Ovary (tissue), 7 donors: ENCODE measurements at regions not wholly inside any gene's neighbourhood (a gene's known extent, or its start where the extent isn't known, plus 50 kb on each side); places are given as distances from the start of the nearest gene placed in this dataset.
"Not testable (repeated sequence)": the region's sequence is repeated elsewhere in the genome, so short reads cannot be mapped to it uniquely, and the experiment has no call there.

ENCODE experiments used
- DNase-seq, 5 donors: peaks; one replicate each; pipeline ENCODE4 v3.0.0-alpha.2; 2019 to 2020
- H3K27ac ChIP-seq, 2 donors: fragments of 200-600 bp; one replicate each; pipeline versions ENCODE4 v1.5.1 to v1.8.0; 2019 to 2022
- H3K27me3 ChIP-seq: fragments of 200-600 bp; one replicate; pipeline ENCODE4 v1.8.0; 2022
- H3K36me3 ChIP-seq: fragments of 200-600 bp; sonication (generic); one replicate; pipeline ENCODE4 v1.5.1; 2019
- H3K4me1 ChIP-seq: one replicate; pipeline ENCODE4 v1.8.1; 2013; ENCODE audit warnings: mild to moderate bottlenecking, moderate library complexity; ENCODE audit not compliant: insufficient read depth
- H3K4me3 ChIP-seq: fragments of 200-600 bp; sonication (generic); one replicate; pipeline ENCODE4 v1.5.1; 2017
- H3K9me3 ChIP-seq, 2 donors: fragments of 200-600 bp in 1 of 2; sonication (generic) in 1 of 2; one replicate each; pipeline versions ENCODE4 v1.5.1 to v1.8.1; 2013 to 2019; ENCODE audit warnings: mild to moderate bottlenecking in 1 of 2, moderate library complexity in 1 of 2
- EP300 ChIP-seq: sonication (generic); formaldehyde crosslinking; IDR thresholded peaks from one replicate; pipeline ENCODE4 v1.6.1; 2017; ENCODE audit warnings: antibody characterized with exemption
- POLR2A ChIP-seq: fragments of 450-650 bp; IDR thresholded peaks from one replicate; pipeline ENCODE4 v1.6.1; 2017; ENCODE audit warnings: antibody characterized with exemption, mild to moderate bottlenecking, moderate library complexity
- WGBS, 3 donors: extraction: QIAGEN DNeasy Blood & Tissue Kit in 1 of 3; methylation state at CpG; one replicate each; pipeline versions ENCODE4 v1.1.5 to v1.1.7; 2013 to 2017; 5-methylcytosine and 5-hydroxymethylcytosine counted together
- intact Hi-C, 4 donors: fragments of 100-400 bp; cut with DNase I; formaldehyde crosslinking; loops; one replicate each; pipeline versions ENCODE4 v1.11.0 to v1.15.1; 2022 to 2023
- TF ChIP-seq, protein P1 (sequence below), 3 donors: fragments of 450-650 bp in 2 of 3; fragments of 200-600 bp in 1 of 3; IDR thresholded peaks; one replicate each; pipeline versions ENCODE4 v1.5.1 to v1.8.0; 2016 to 2022; ENCODE audit warnings: antibody characterized with exemption in 3 of 3, mild to moderate bottlenecking in 1 of 3
- donor health status: DM: no; HTN: no; CAD: no; lungs with moderate emphysema.
- donor health status: DM: no; HTN: no; CAD: no.
- donor health status: Bipolar disorder and iron deficiency.
- donor health status: DM: no; HTN: no; CAD: no.
- donor health status: DM: yes; HTN: yes; CAD: no.

DNA sequence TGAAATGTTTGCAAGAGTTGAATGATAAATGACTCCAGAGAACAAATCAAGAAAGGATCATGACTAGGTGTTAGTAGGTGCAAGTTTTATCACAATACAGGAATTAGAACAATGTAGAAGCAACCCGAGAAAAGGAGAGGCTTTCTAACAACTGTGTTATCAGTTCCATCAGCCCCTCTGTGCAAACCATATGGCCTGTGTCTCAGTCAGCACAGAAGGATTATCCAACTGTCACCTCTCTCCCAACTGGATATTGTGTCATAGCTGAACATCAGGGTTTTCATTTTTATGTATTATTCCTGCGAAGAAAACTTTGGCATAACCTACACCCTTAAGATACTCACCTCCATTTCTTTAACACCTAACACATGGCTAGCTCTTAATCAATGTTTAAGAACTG is 321.6 kb upstream of the RND3 start:
- Histone ChIP-seq H3K27ac (no peak overlapping the region), H3K4me1 (peaks cover 3% of the 10 kb centered on the region), H3K36me3 (no peaks in the 10 kb centered on the region), H3K4me3 (no peak overlapping the region), H3K27me3 (no peaks in the 10 kb centered on the region), H3K9me3 (no peaks in the 10 kb centered on the region)
- TF ChIP-seq EP300 (no peak), POLR2A (no peak)
- TF ChIP-seq, protein P1, sequence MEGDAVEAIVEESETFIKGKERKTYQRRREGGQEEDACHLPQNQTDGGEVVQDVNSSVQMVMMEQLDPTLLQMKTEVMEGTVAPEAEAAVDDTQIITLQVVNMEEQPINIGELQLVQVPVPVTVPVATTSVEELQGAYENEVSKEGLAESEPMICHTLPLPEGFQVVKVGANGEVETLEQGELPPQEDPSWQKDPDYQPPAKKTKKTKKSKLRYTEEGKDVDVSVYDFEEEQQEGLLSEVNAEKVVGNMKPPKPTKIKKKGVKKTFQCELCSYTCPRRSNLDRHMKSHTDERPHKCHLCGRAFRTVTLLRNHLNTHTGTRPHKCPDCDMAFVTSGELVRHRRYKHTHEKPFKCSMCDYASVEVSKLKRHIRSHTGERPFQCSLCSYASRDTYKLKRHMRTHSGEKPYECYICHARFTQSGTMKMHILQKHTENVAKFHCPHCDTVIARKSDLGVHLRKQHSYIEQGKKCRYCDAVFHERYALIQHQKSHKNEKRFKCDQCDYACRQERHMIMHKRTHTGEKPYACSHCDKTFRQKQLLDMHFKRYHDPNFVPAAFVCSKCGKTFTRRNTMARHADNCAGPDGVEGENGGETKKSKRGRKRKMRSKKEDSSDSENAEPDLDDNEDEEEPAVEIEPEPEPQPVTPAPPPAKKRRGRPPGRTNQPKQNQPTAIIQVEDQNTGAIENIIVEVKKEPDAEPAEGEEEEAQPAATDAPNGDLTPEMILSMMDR (IDR thresholded peaks at IDR 0.05) = no peak
- intact Hi-C loops = no loop called here
- no peak for DNase-seq
- 68 to 83% (median 78%) methylated on average over 2 of the region's 2 CpGs for WGBS, 3 donors

- H3K4me3 ChIP-seq = no peak overlapping the region
- intact Hi-C loops = no loop called here
- no peak for DNase-seq
These were observed 318.9 kb upstream of the RND3 start for GRCh38 chr2:150806336-150806735.

DNA sequence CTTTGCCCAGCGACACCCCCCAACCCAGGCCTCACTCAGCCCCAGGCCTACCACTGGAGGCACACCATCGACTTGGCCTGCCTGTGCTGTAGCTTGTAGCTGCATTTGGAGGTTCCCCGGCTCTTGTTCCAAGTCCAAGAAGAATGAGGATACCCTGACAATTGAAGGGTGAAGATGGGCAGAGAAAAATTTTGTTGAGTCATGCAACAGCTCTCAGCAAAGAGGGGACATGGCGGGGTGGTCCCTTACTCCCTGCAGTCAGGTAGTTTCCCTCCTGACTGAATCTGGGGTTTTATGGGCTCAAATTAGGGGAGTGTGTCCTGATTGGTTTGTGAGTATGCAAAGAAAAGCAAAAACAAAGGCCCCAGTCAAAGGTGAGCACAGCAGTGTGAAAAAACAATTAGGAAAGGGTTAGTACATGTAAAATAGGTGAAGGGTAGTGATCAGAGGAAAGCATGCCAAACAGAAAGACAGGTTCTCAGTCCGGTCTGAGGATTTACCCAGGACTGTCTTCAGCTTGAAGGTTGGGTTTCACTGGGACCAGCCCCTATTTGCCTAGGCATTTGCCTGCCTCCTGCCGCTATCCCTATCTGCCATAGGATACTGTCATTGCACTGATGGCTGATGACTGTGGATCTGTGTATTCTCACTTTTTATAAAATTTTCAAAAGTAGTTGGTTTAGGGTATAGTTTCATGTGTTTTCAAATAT is 316.4 kb upstream of the RND3 start:
- Histone ChIP-seq H3K4me3 (no peak overlapping the region), H3K9me3 (no peaks in the 10 kb centered on the region), H3K27me3 (no peaks in the 10 kb centered on the region), H3K4me1 (peaks cover 3% of the 10 kb centered on the region), H3K27ac (no peak overlapping the region), H3K36me3 (no peaks in the 10 kb centered on the region)
- intact Hi-C loops = no loop called here
- no peak for DNase-seq
- TF ChIP-seq EP300 (no peak), POLR2A (no peak)
- TF ChIP-seq, protein P1 (IDR thresholded peaks at IDR 0.05) = no peak
- WGBS, 3 donors = 77 to 87% (median 79%) methylated on average over 6 of the region's 6 CpGs

More at GRCh38 chr2:150806336-150806735, 318.9 kb upstream of the RND3 start:
- TF ChIP-seq, protein P1 (IDR thresholded peaks at IDR 0.05) = no peak
- TF ChIP-seq POLR2A (no peak), EP300 (no peak)
- no peaks in the 10 kb centered on the region for H3K27me3 ChIP-seq
- WGBS, 3 donors = 25 to 33% (median 32%) methylated on average over 4 of the region's 4 CpGs
- H3K27ac ChIP-seq = no peak overlapping the region
- peaks cover 3% of the 10 kb centered on the region for H3K4me1 ChIP-seq
- no peaks in the 10 kb centered on the region for H3K36me3 ChIP-seq
- H3K9me3 ChIP-seq = no peaks in the 10 kb centered on the region

GRCh38 chr2:150802635-150803034 is 315.2 kb upstream of the RND3 start:
- Histone ChIP-seq H3K9me3 (no peaks in the 10 kb centered on the region), H3K27ac (no peak overlapping the region), H3K4me1 (peaks cover 3% of the 10 kb centered on the region), H3K36me3 (no peaks in the 10 kb centered on the region), H3K4me3 (no peak overlapping the region), H3K27me3 (no peaks in the 10 kb centered on the region)
- WGBS, 3 donors = 91 to 97% (median 95%) methylated on average over 1 of the region's 1 CpG
- intact Hi-C loops = no loop called here
- DNase-seq = no peak
- TF ChIP-seq EP300 (no peak), POLR2A (no peak)
- TF ChIP-seq, protein P1 (IDR thresholded peaks at IDR 0.05) = no peak

GRCh38 chr2:150796236-150796635 is 308.8 kb upstream of the RND3 start:
- H3K27ac ChIP-seq, H3K9me3 ChIP-seq, H3K4me1 ChIP-seq, intact Hi-C loops, H3K4me3 ChIP-seq, H3K27me3 ChIP-seq, H3K36me3 ChIP-seq, DNase-seq: not testable (repeated sequence)
- WGBS, 3 donors = 55 to 66% (median 65%) methylated on average over 3 of the region's 3 CpGs
